ENCODE measurements at regions not wholly inside any gene's neighbourhood (a gene's known extent, or its start where the extent isn't known, plus 50 kb on each side); places are given as distances from the start of the nearest gene placed in this dataset.

GRCh38 chr4:110787707-110788106, 164.8 kb upstream of the PITX2 start:
- TF ChIP-seq CTCF (IDR thresholded peaks at IDR 0.05; ENCODE audit: low read depth, low read length, missing input control) (no peak), JUND (IDR thresholded peaks at IDR 0.05) (no peak), SP1 (IDR thresholded peaks at IDR 0.05) (no peak), NR2F2 (IDR thresholded peaks at IDR 0.05) (no peak), GABPA (IDR thresholded peaks at IDR 0.05 in 1 of 2, conservative IDR thresholded peaks at IDR 0.05 in 1 of 2) (no peak), FOXA1 (IDR thresholded peaks at IDR 0.05) (no peak), ATF3 (IDR thresholded peaks at IDR 0.05) (no peak), RAD21 (IDR thresholded peaks at IDR 0.05) (no peak), TAF1 (conservative IDR thresholded peaks at IDR 0.05) (no peak), EGR1 (IDR thresholded peaks at IDR 0.05; ENCODE audit: low read depth in 2 of 2) (no peak), REST (IDR thresholded peaks at IDR 0.05) (no peak)

Data from liver (tissue), 3 donors.